Fibroblast of skin of back (primary cell): ENCODE measurements at regions not wholly inside any gene's neighbourhood (a gene's known extent, or its start where the extent isn't known, plus 50 kb on each side); places are given as distances from the start of the nearest gene placed in this dataset.

Experiments
- DNase-seq: peaks from one replicate; pipeline ENCODE4 v3.0.0-alpha.2; 2013

DNA sequence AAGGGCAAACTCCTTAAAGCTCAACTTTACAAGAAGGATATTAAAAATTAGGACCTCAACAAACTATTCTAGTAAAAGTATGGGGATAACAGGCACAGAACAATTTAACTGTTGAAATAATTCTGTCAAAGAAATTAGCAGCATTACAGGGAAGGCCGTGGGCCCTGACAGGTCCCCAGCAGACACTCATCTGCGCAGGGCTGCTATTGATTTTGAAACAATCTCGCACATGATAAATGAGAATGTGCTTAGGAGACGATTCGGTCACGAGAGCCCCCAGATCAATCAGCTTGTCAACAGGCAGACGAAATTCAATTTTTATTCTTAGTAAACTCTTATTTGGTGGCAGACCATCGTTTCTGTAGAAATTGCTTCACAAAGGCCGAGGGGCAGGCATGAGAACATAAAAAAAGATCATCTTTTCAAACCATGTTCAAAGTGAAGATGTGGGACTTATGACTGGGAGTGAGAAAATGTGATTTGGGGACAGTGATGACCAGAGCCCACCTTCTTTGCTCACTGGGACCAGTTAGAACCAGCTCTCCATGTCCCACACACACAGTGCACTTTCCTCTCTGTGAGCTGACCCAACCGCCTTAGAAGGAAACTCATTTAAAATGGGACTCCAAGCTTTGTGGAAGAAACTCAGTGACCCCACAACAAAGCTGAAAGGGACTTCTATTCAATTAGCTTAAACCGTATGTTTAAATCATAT is 654.5 kb downstream of the TOX3 start:
- no peak for DNase-seq

DNA sequence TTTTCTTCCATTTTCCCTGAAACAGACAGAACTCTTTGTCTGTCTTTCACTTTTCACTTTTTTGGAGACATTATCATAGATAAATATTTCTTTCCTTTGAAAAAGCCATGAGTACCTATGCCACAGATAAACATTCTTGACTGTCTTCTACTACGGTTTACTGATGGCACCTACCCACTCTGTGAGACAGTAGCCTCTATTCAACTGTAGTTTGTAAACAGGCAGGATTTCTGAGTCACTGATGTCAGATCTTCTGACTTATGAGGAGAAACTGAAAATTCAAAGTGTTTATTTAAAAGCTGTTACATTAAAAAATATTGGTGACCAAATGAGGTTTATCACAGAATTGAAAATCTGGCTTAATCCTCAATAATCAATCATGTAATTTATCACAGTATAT is 658.4 kb downstream of the TOX3 start:
- no peak for DNase-seq

DNA sequence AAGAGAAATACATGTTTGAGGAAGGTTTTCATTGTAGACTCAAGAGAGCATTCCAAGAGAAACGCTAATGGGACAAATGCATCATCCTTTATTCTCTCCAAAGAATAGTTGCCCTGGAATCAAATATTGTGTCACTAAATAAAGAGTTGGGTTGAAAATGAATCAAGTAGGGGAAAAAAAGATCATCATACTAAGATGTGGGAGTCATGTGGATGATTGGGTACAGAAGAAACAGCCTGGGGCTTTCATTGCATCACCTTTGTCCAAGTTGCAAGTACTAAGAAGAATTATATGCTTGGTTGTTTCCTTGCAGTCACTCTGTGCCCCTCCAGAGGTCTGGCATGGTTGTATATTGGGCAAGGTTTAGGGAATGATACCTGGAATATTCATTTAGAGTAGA is 658.9 kb downstream of the TOX3 start:
- DNase-seq = peak; percentile 60

DNA sequence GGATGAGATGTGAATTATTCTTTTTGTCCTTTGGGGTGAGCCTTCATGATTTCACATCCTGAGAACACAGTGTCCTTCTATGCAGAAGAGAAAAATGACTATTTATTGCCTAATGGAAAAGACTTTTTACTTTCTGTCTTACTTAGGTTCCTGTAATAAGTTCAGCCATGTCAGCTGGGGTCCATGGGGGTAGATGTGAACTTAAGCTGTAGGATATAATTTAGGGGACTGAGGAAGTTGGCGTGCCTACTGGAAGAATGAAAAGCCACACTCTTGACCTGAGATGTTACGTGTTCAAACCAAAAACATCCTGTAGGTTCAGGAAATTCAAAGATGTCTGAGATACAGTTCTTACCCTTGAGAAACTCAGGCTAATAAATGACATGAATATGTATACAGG is 660.5 kb downstream of the TOX3 start:
- DNase-seq = no peak

DNA sequence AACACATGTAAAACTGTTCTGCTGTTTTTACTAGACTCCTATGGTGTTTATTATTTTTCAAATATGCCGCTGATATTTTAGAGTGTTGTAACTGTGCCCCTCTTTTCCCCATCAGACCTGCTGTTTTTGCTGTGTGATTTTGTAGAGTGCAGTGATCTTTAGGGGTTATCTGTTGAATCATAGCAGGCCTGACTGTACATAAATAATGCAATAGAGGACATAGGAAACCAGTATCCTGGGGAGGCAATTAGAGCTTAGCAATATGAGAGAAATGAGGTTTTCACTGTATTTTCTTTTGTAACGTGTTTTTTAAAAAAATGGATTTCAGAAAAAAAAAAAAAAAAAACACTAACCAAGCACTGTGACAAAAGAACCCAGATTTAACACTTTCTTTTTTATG is 662.2 kb downstream of the TOX3 start:
- DNase-seq = no peak

DNA sequence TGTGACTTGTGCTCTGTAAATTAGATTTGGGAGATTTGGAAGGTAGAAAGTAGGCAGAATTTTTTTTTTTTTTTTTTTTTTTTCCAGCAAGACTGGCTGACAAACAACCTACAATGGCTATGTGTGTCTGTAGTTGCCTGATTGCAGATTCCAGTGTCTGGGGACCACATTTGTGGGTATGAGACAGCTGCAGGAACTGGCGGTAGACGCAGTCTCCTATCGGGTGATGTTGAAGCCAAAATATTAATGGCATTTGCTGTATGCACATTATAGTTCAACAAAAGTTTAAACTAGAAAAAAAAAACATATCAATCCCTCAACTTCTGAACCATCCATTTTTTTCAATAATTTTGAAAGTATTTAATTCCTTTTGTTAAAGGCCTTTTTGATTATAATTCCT is 665.2 kb downstream of the TOX3 start:
- peak; percentile 90 for DNase-seq

DNA sequence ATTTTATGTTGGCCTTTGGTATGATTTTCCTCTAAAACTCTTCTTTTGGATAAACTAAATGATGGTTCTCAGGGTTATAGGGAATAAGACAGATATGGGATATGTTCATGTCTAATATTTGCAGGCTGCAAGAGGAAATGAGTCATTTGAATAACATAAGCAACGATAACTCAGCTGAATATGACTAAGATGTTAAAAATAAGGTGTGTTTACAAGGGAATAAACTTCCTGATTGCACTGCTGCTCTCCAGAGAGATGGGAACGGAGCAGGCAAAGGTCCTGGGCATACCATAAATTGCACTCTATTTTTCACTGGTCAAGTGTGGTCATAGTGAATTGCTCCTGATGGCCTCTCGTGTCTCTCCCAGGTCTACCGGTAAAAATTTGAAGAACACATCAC is 666.2 kb downstream of the TOX3 start:
- DNase-seq = peak; percentile 88

DNA sequence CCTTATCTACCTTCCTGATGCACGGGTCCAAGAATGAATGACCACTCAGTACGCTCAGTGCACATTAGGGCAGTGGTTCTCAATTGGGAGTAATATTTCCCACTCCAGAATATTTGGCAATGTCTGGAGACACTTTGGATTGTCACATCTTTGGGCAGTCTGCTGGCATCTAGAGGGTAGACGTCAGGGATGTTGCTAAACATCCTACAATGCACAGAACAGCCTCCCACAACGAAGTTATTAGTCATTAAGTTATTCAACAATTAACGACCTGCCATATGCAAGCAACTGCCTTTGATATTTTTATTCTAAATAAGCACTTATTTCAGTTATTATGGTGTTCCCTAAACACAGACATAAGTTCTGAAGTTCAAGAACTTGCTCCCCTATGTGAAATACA is 669.3 kb downstream of the TOX3 start:
- DNase-seq = no peak

DNA sequence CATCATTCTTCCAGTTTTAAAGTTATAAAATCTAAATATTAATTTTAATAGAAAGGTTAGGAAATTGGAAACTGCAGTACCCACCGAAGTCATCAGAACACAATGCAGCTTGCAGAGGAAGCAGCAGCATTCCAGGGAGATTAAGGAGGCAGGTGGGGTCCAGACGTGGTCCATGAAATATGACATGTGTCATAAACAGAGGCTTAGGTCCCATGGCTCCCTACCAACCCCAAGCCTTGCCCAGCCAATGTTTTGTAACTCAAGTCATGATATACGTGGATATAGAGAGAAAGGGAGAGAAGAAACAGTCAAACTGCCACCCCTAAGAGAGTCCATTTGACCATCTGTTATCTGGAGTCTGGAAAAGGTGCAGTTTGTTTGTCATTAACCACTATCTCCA is 670.0 kb downstream of the TOX3 start:
- no peak for DNase-seq

DNA sequence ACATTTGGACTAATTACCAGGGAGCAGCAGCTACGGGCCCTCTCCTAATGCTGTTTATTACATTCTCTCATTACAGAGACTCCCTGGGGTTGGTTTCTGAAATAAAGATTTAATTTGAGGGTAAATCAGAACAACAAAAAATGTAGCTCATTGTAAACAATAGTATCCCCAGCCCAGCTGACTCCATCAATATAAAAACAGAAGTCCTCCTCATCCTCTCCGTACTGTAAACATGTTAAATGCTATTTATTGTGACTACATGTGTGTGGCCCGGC is 670.4 kb downstream of the TOX3 start:
- DNase-seq = no peak

DNA sequence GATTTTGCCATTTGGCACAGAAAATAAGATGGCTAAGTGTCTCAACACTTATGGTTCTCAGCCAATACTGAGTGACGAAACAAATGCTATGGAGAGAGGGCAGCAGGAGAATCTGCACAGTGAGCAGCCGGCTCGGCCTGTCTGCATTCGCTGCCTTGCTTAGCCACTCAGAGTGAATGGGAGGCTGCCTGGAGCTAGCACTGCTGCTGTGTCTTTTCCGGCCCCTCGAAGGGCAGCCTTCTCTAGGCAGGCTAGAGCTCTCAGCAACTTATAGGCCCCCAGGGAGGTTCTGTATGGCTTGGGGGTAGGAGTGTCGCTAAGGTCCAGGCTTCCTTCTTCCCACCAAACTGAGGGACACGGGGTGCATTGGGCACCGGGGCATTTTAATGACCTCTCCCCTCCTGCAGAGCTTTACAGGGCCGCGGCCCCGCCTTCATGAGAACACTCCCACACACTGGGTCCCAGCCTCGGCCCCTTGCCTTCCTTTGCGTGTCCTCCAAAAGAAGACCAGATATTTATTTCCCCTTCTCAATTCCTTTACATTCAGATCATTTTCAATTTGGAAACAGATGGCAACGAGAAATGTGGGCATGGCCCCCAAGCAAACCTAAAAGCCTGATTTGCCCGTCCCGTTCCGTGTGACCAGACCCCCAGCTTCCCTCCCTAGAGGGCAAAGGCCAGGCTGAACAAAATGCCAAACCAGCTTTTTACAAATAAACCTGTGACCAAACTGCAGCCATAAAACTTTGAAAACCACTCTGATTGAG is 670.9 kb downstream of the TOX3 start:
- DNase-seq = no peak

DNA sequence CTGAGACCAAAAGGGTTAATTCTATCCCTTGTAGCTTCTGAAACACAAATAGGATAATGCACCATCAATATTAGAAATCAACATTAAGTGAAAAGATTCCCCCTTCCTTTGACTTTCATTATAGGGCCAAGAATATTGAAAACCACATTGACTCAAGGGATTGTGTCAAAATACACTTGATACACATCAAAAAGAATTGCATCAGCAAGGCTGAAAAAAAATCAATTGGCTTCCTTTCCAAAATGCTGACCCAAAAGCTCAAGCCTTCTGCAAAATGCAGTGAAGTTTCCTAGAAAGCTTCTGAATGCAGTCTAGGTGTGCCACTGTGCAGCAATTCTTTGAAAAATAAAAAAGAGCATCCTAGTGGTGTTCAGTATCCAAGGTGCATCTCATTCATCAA is 674.4 kb downstream of the TOX3 start:
- DNase-seq = no peak

DNA sequence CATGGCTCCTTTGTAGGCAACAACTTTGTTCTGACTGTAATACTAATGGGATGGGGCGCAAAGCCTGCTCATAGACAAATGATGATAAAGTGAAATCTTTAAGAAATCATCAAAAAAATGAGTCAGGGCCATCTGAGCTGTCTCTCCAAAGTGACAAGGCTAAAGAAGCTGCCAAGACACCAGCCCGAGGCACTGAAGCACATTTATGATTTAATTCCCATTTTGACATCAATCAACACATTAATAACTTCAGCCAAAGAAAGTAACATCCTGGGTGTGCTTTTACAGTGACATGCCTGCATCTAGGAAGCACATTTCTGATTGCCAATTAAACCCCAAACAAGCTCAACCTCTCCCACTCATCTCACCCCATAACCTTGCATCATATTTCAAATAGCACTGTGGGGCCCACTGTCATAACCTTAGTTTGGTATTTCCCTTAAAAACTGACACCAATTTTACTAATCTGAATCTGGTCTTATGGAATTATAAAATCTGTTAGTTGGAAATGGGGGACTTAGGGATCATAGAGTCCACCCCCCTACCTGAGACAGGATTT is 676.6 kb downstream of the TOX3 start:
- DNase-seq = no peak

DNA sequence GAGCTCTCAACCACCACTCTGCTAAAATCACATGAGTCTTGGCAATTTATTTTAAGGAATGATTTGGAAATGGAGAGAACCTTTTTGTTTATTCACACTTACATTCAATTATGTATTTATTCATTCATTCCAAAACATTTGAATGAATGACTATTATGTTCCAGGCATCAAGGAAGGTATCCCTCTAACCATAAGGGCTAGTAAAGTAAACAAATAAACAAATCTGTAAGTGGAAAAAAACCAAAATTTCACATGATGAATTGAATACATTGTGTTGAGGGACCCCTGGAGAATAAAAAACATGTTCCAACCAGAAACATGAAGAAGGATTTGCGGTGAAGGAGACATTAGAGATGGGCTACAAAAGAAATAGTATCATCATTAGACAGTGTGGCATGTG is 677.8 kb downstream of the TOX3 start:
- DNase-seq = no peak

DNA sequence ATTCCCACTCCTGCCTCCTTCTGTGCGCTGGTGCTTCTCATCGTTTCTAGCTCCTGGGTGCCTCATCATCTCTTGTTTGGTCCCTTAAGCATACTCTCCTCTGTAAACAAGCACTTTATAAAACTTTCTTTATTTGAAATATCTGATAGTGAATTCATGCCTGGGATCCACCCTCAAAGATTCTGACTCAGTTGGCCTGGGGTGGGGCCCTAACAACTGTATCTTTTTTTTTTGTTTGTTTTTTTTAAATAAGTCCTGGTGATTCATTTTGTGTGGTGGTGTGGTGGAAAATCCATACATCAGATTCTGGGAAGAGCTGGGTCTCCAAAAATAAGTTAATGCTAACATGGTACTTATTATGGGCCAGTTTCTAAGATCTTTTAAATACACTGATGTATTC is 678.3 kb downstream of the TOX3 start:
- DNase-seq = peak; percentile 9

DNA sequence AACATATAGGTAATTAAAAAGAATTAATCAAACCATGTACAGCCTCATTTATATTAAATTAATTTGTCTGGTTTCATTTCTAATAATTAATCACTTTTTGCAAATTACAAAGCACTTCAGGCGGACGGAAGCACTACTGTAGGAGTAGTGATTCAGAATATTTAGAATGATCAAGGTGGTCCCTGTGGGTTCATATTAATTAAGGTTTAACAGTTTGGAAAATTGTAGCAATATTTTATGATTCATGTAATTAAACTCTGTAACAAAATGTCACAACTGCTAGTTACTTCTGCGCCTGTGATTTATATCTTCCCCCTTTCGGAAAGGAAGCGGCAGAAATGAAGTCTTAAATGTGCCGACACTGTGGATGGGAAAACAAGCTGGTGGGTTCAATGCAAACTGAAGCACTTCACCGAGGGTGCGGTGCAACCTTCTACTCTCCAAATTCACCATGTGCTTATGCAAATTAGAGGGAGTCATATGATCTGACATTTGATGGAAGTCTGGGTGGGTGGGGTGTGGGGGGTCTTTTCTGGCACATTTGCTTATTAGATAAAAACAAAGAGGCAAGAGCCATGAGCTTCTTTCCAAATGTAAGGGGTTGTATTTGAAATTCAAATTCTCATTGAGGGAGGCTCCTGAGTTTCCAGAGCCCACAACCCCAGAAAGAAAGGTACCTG is 679.4 kb downstream of the TOX3 start:
- DNase-seq = no peak

DNA sequence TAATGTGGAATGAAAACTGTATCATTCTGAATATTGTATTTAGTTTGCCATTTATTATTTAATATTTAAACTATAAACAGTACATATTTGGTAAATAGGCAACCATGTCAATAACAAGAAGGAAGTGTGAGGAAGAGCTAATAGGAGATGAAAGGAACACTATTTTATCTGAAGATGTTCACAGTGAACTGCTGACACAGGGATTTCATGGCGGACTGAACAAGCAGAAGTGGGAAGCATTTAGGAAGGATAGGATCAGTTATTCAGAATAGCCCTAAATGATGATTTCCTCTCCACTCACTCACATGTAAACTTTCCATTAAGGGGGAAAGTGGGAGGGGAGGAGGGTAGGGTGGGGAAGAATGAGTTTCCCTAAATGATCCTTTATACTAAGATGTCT is 682.4 kb downstream of the TOX3 start:
- DNase-seq = no peak

DNA sequence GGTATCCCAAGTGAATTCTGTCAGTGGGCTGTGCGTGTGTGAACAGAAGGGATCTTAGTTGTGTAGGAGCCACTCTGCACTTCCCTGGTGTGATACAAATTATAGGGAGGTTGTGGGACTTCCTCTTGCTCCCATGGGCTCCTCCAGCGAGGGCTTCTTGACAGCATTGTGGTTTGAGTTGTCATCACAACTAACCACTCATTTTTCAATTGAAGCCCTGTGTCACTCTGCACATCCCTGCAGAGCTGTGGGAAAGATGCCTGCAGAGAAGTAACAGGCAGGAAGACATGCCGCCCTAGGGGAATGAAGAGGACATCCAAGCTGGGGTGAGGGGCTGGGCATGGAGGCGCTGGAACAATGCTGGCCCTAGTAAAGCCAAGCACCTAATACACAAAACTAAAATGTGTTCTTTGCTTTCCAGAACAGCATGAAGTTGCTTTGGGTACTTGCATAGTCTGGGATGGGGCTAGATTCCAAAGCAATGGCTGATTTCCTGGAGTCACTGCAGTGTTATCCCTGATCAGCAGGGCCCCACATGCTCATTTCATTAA is 692.5 kb downstream of the TOX3 start:
- peak; percentile 69 for DNase-seq

DNA sequence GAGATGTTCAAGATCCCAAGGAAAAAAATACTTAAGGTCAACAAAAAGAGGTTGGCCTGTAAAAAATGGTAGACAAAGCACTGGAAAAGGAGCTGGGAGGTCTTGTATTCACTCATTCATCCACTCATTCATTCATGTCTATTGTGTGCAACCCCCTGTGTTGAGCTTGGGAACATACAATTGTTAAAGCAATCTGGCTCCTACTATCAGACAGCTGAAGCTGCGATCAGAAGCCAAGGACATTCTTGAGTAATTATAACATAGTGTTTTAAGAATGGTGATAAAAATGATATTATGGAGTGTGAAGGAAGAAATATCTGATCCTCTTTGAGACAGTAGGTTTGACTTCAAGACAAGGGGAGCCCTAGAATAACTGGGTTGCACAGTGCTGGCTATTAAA is 693.4 kb downstream of the TOX3 start:
- no peak for DNase-seq

DNA sequence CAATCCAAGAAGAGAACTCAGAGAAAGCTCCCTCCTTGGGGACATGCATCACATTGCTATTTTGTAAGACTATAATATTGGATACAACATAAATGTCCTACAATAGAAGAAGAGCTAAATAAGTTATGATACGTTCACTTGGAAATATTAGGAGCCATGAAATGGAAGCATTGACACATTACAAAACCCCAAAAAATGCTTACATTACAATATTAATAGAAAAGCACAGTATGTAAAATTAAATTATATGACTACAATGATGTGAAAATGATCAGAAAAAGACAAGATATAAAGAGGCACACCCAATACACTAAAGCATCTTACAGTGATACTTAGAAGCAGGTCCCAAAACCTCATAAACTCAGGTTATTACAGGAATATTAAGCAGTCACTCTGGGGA is 694.1 kb downstream of the TOX3 start:
- DNase-seq = no peak

DNA sequence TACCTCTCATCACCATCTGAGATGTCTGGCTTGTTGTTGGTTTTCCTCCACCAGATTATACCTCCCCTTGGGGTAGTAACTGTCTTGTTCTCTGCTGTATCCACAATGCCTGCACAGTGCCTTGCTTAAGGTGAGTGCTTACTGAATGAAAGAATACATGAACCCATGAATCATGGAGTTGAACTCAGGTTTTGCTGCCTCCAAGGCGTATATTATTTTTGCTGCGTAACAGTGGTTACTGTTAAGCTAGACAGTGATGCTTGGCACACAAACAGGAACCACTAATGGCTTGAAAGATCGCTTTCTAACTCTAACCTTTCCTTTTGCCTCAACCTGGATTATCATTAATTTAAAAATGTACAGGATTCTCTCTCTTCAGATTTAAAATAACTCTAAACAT is 695.8 kb downstream of the TOX3 start:
- no peak for DNase-seq

DNA sequence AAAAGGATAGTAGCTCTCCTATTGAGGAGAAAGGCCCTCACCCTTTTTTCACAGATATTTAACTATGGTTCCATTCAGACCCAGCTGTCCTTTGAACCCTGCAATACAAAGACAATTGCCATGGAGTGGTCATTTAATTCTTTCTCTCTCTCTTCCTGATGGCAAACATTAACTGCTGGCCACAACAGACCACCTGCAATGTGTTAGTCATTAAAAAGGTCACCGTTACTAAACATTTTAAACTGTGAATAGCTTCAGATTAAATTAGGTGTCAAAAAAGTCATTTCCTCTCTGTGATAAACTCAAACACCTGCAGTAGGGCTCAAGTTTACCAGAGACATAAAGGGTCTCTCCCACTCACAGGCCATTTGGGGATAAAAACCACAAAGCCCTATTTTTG is 697.2 kb downstream of the TOX3 start:
- no peak for DNase-seq

DNA sequence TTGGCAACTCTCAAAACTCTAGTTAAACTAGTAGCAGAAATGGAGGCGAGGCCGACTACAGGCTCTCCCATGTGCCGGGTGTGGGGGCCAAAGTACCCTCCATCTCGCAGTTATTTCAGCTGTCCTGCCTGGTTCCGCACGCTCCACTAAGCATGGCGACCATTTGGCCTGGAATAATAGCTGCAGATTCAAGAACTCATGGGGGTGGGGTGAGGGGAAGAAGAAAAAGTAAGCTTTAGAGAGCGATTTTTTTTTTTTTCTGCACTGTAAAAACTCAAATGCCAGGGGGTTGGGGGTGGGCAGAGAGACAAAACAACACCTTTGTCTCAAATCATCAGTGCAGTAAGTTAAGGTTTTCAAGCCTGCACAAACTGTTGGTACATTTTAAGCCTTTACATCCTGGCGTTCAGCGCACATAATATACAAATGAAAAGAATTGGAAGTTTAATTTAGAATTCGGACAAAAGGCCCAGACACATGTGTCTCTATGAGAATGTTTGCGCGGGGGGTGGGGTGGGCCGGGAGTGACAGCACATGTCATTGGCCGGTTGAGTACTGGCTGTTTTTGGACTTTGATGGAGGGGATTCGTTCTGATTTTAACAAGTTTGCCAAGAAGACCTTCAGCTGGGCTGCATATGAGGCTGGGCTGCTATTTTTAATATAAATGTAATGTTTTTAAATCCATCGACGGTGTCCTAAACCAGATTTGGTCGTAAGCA is 694.7 kb upstream of the SALL1 start:
- no peak for DNase-seq
